Neural progenitor cell (in vitro differentiated cells): ENCODE measurements at regions not wholly inside any gene's neighbourhood (a gene's known extent, or its start where the extent isn't known, plus 50 kb on each side); places are given as distances from the start of the nearest gene placed in this dataset.

Source experiments
- EZH2 ChIP-seq: fragments of 200-600 bp; sonication (generic); IDR thresholded peaks from 2 replicates; pipeline ENCODE4 v1.6.1; 2017; ENCODE audit warnings: antibody characterized with exemption, mild to moderate bottlenecking, moderate library complexity
- TF ChIP-seq, protein P1 (sequence below): fragments of 200-600 bp; sonication (generic); IDR thresholded peaks from 2 replicates; pipeline ENCODE4 v1.5.1; 2017; ENCODE audit warnings: antibody characterized with exemption, mild to moderate bottlenecking

DNA sequence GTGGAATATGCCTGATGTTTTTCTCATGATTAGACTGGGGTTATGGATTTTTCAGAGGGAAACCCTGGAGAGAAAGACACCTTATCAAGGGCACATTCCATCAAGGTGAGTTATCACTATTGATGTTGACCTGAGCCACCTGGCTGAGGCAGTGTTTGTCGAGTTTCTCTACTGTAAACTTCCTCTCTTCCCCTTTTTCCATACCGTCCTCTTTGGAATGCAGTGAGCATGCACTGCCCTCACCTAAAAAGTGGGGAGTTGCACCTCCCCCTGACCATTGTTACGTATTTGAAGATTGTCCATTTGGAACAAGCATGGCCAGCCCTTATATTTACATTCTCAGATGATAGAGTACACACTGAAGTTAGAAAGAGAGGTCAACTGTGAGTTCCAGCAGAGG lies 53.9 kb upstream of the PWP1 start:
- TF ChIP-seq, protein P1, sequence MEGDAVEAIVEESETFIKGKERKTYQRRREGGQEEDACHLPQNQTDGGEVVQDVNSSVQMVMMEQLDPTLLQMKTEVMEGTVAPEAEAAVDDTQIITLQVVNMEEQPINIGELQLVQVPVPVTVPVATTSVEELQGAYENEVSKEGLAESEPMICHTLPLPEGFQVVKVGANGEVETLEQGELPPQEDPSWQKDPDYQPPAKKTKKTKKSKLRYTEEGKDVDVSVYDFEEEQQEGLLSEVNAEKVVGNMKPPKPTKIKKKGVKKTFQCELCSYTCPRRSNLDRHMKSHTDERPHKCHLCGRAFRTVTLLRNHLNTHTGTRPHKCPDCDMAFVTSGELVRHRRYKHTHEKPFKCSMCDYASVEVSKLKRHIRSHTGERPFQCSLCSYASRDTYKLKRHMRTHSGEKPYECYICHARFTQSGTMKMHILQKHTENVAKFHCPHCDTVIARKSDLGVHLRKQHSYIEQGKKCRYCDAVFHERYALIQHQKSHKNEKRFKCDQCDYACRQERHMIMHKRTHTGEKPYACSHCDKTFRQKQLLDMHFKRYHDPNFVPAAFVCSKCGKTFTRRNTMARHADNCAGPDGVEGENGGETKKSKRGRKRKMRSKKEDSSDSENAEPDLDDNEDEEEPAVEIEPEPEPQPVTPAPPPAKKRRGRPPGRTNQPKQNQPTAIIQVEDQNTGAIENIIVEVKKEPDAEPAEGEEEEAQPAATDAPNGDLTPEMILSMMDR = no peak
- no peak for TF ChIP-seq EZH2
